ENCODE measurements at regions not wholly inside any gene's neighbourhood (a gene's known extent, or its start where the extent isn't known, plus 50 kb on each side); places are given as distances from the start of the nearest gene placed in this dataset.

GRCh38 chr1:5297886-5298239 is 643.5 kb downstream of the AJAP1 start:
- TF ChIP-seq, protein P1, sequence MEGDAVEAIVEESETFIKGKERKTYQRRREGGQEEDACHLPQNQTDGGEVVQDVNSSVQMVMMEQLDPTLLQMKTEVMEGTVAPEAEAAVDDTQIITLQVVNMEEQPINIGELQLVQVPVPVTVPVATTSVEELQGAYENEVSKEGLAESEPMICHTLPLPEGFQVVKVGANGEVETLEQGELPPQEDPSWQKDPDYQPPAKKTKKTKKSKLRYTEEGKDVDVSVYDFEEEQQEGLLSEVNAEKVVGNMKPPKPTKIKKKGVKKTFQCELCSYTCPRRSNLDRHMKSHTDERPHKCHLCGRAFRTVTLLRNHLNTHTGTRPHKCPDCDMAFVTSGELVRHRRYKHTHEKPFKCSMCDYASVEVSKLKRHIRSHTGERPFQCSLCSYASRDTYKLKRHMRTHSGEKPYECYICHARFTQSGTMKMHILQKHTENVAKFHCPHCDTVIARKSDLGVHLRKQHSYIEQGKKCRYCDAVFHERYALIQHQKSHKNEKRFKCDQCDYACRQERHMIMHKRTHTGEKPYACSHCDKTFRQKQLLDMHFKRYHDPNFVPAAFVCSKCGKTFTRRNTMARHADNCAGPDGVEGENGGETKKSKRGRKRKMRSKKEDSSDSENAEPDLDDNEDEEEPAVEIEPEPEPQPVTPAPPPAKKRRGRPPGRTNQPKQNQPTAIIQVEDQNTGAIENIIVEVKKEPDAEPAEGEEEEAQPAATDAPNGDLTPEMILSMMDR (IDR thresholded peaks at IDR 0.05) = no peak
- DNase-seq (no peak), ATAC-seq (no peak)
- H3K4me1 ChIP-seq (ENCODE audit: low read depth) = no peaks in the 10 kb centered on the region
- H3K4me3 ChIP-seq = no peak overlapping the region
- intact Hi-C loops (cut with DNase I, micrococcal nuclease) = no loop called here
- H3K9me3 ChIP-seq = no peaks in the 10 kb centered on the region
- no peaks in the 10 kb centered on the region for H3K36me3 ChIP-seq (ENCODE audit: low read depth)

GRCh38 chr1:5297180-5297885 is 642.9 kb downstream of the AJAP1 start:
- intact Hi-C loops (cut with DNase I, micrococcal nuclease) = no loop called here
- DNase-seq = peak in 2 of 3 donors; percentile 12 to 31
- no peaks in the 10 kb centered on the region for H3K4me1 ChIP-seq (ENCODE audit: low read depth)
- no peaks in the 10 kb centered on the region for H3K36me3 ChIP-seq (ENCODE audit: low read depth)
- TF ChIP-seq, protein P1 (IDR thresholded peaks at IDR 0.05) = no peak
- no peak overlapping the region for H3K4me3 ChIP-seq
- peak; percentile 31 for ATAC-seq
- no peaks in the 10 kb centered on the region for H3K9me3 ChIP-seq

GRCh38 chr1:5296557-5297179 is 642.3 kb downstream of the AJAP1 start:
- intact Hi-C loops (cut with DNase I, micrococcal nuclease) = no loop called here
- ATAC-seq (no peak), DNase-seq (no peak)
- TF ChIP-seq, protein P1 (IDR thresholded peaks at IDR 0.05) = no peak
- Histone ChIP-seq H3K36me3 (ENCODE audit: low read depth) (no peaks in the 10 kb centered on the region), H3K4me3 (no peak overlapping the region), H3K4me1 (ENCODE audit: low read depth) (no peaks in the 10 kb centered on the region), H3K9me3 (no peaks in the 10 kb centered on the region)

- H3K4me1 ChIP-seq (ENCODE audit: low read depth) = no peaks in the 10 kb centered on the region
- no peak for ATAC-seq
- H3K9me3 ChIP-seq = no peaks in the 10 kb centered on the region
- no peak for DNase-seq
- intact Hi-C loops (cut with DNase I, micrococcal nuclease) = no loop called here
- TF ChIP-seq, protein P1 (IDR thresholded peaks at IDR 0.05) = no peak
- H3K36me3 ChIP-seq (ENCODE audit: low read depth) = no peaks in the 10 kb centered on the region
- no peak overlapping the region for H3K4me3 ChIP-seq
Observed at GRCh38 chr1:5296095-5296494, 641.7 kb downstream of the AJAP1 start.

GRCh38 chr1:5291889-5292288 is 637.5 kb downstream of the AJAP1 start:
- H3K4me3 ChIP-seq = no peak overlapping the region
- no peaks in the 10 kb centered on the region for H3K4me1 ChIP-seq (ENCODE audit: low read depth)
- intact Hi-C loops (cut with DNase I, micrococcal nuclease) = no loop called here
- H3K9me3 ChIP-seq = no peaks in the 10 kb centered on the region
- no peaks in the 10 kb centered on the region for H3K36me3 ChIP-seq (ENCODE audit: low read depth)
- ATAC-seq = no peak
- no peak for DNase-seq
- TF ChIP-seq, protein P1 (IDR thresholded peaks at IDR 0.05) = no peak

Data from mucosa of descending colon (tissue), 3 donors.